ENCODE measurements at regions not wholly inside any gene's neighbourhood (a gene's known extent, or its start where the extent isn't known, plus 50 kb on each side); places are given as distances from the start of the nearest gene placed in this dataset.

GRCh38 chr13:69264362-69265334, 843.0 kb upstream of the ATXN8OS start:
- Histone ChIP-seq H3K79me2 (ENCODE audit: control insufficient read depth, low read length) (no peaks in the 10 kb centered on the region), H3F3A (ENCODE audit: control insufficient read depth, insufficient read depth) (no peaks in the 10 kb centered on the region), H3K36me3 (ENCODE audit: control insufficient read depth, low read length) (no peaks in the 10 kb centered on the region), H4K20me1 (ENCODE audit: control insufficient read depth, insufficient read depth, low read depth, low read length) (no peaks in the 10 kb centered on the region), H3K4me2 (ENCODE audit: low read length) (no peak overlapping the region), H3K27ac (ENCODE audit: low read depth, low read length) (no peak overlapping the region), H3K4me3 (ENCODE audit: low read length) (no peak overlapping the region), H3K4me1 (ENCODE audit: control insufficient read depth, low read length) (no peaks in the 10 kb centered on the region), H3K9me3 (ENCODE audit: control insufficient read depth, insufficient read depth, low read length) (no peaks in the 10 kb centered on the region), H3K27me3 (ENCODE audit: control insufficient read depth, low read length) (no peaks in the 10 kb centered on the region), H3K9me2 (replicated peaks; ENCODE audit: control insufficient read depth, low read length) (no peaks in the 10 kb centered on the region)
- TF ChIP-seq CTCF (IDR thresholded peaks at IDR 0.05; ENCODE audit: low read depth, low read length, poor library complexity, severe bottlenecking) = no peak
- no peak for TF ChIP-seq EZH2phosphoT487 (IDR thresholded peaks at IDR 0.05; ENCODE audit: borderline replicate concordance, low read length)

GRCh38 chr13:69243366-69243765, 864.3 kb upstream of the ATXN8OS start:
- no peak overlapping the region for H3K4me3 ChIP-seq (ENCODE audit: low read length)
- no peak overlapping the region for H3K4me2 ChIP-seq (ENCODE audit: low read length)
- no peak for TF ChIP-seq EZH2phosphoT487 (IDR thresholded peaks at IDR 0.05; ENCODE audit: borderline replicate concordance, low read length)
- TF ChIP-seq CTCF (IDR thresholded peaks at IDR 0.05; ENCODE audit: low read depth, low read length, poor library complexity, severe bottlenecking) = no peak
- H3K9me3 ChIP-seq (ENCODE audit: control insufficient read depth, insufficient read depth, low read length) = no peaks in the 10 kb centered on the region
- H3F3A ChIP-seq (ENCODE audit: control insufficient read depth, insufficient read depth) = no peaks in the 10 kb centered on the region
- no peaks in the 10 kb centered on the region for H3K27me3 ChIP-seq (ENCODE audit: control insufficient read depth, low read length)
- no peaks in the 10 kb centered on the region for H3K36me3 ChIP-seq (ENCODE audit: control insufficient read depth, low read length)
- H3K27ac ChIP-seq (ENCODE audit: low read depth, low read length) = no peak overlapping the region
- no peaks in the 10 kb centered on the region for H4K20me1 ChIP-seq (ENCODE audit: control insufficient read depth, insufficient read depth, low read depth, low read length)
- H3K4me1 ChIP-seq (ENCODE audit: control insufficient read depth, low read length) = no peaks in the 10 kb centered on the region
- H3K9me2 ChIP-seq (replicated peaks; ENCODE audit: control insufficient read depth, low read length) = no peaks in the 10 kb centered on the region
- H3K79me2 ChIP-seq (ENCODE audit: control insufficient read depth, low read length) = no peaks in the 10 kb centered on the region

GRCh38 chr13:69234171-69234570, 873.5 kb upstream of the ATXN8OS start:
- Histone ChIP-seq H3K36me3 (ENCODE audit: control insufficient read depth, low read length) (no peaks in the 10 kb centered on the region), H3K27me3 (ENCODE audit: control insufficient read depth, low read length) (no peaks in the 10 kb centered on the region), H3K9me3 (ENCODE audit: control insufficient read depth, insufficient read depth, low read length) (no peaks in the 10 kb centered on the region; the same call in 1 of the 2 replicates), H3F3A (ENCODE audit: control insufficient read depth, insufficient read depth) (no peaks in the 10 kb centered on the region), H3K4me1 (ENCODE audit: control insufficient read depth, low read length) (no peaks in the 10 kb centered on the region), H4K20me1 (ENCODE audit: control insufficient read depth, insufficient read depth, low read depth, low read length) (no peaks in the 10 kb centered on the region), H3K9me2 (replicated peaks; ENCODE audit: control insufficient read depth, low read length) (no peaks in the 10 kb centered on the region), H3K27ac (ENCODE audit: low read depth, low read length) (no peak overlapping the region), H3K4me2 (ENCODE audit: low read length) (no peak overlapping the region), H3K4me3 (ENCODE audit: low read length) (no peak overlapping the region), H3K79me2 (ENCODE audit: control insufficient read depth, low read length) (no peaks in the 10 kb centered on the region)
- TF ChIP-seq EZH2phosphoT487 (IDR thresholded peaks at IDR 0.05; ENCODE audit: borderline replicate concordance, low read length) (no peak), CTCF (IDR thresholded peaks at IDR 0.05; ENCODE audit: low read depth, low read length, poor library complexity, severe bottlenecking) (no peak)

All from DOHH2 (cell line).